Esophagus squamous epithelium (tissue), 5 donors: ENCODE measurements at regions not wholly inside any gene's neighbourhood (a gene's known extent, or its start where the extent isn't known, plus 50 kb on each side); places are given as distances from the start of the nearest gene placed in this dataset.

Source experiments
- DNase-seq: peaks from one replicate; lab custom pipeline; 2025; lab: John Stamatoyannopoulos, UW
- H3K27ac ChIP-seq, 4 donors: fragments of 200-600 bp; sonication (generic); one replicate each; pipeline ENCODE4 v1.5.1; 2016 to 2019; ENCODE audit warnings: mild to moderate bottlenecking in 1 of 4
- H3K27me3 ChIP-seq, 4 donors: fragments of 200-600 bp; sonication (generic); 1 replicate in 3 of 4; 2 replicates in 1 of 4; pipeline versions ENCODE4 v1.5.1 to v1.6.0; 2017 to 2021; ENCODE audit warnings: antibody characterized with exemption in 1 of 4
- H3K36me3 ChIP-seq, 3 donors: fragments of 200-600 bp; sonication (generic); one replicate each; pipeline ENCODE4 v1.5.1; 2016 to 2019
- H3K4me1 ChIP-seq, 3 donors: fragments of 200-600 bp; sonication (generic); one replicate each; pipeline ENCODE4 v1.5.1; 2017 to 2019
- H3K4me3 ChIP-seq, 4 donors: fragments of 200-600 bp; sonication (generic); 1 replicate in 3 of 4; 2 replicates in 1 of 4; pipeline ENCODE4 v1.5.1; 2016 to 2019; ENCODE audit warnings: mild to moderate bottlenecking in 2 of 4, moderate library complexity in 1 of 4
- H3K9me3 ChIP-seq, 3 donors: fragments of 200-600 bp; sonication (generic); one replicate each; pipeline ENCODE4 v1.5.1; 2016 to 2019
- POLR2A ChIP-seq, 4 donors: fragments of 450-650 bp; IDR thresholded peaks; one replicate each; pipeline ENCODE4 v1.6.1; 2017; ENCODE audit warnings: antibody characterized with exemption in 4 of 4, mild to moderate bottlenecking in 4 of 4, moderate library complexity in 3 of 4
- WGBS, 2 donors: methylation state at CpG; one replicate each; pipeline ENCODE4 v1.1.5; 2018; 5-methylcytosine and 5-hydroxymethylcytosine counted together
- intact Hi-C: fragments of 100-400 bp; cut with DNase I; formaldehyde crosslinking; loops from one replicate; pipeline ENCODE4 v1.15.0; 2022
- TF ChIP-seq, protein P1 (sequence below), 6 experiments: fragments of 450-650 bp in 4 of 6; fragments of 200-600 bp in 2 of 6; sonication (generic) in 2 of 6; IDR thresholded peaks; one replicate each; pipeline ENCODE4 v1.5.1; 2016 to 2019; ENCODE audit warnings: antibody characterized with exemption in 6 of 6, mild to moderate bottlenecking in 4 of 6, moderate library complexity in 4 of 6
- donor health status: DM: yes; HTN: yes; CAD: no.

GRCh38 chr13:80244574-80244973, 96.4 kb downstream of the SPRY2 start:
- no peak overlapping the region for H3K27ac ChIP-seq
- TF ChIP-seq POLR2A (IDR thresholded peaks at IDR 0.05): no peak
- TF ChIP-seq, protein P1, sequence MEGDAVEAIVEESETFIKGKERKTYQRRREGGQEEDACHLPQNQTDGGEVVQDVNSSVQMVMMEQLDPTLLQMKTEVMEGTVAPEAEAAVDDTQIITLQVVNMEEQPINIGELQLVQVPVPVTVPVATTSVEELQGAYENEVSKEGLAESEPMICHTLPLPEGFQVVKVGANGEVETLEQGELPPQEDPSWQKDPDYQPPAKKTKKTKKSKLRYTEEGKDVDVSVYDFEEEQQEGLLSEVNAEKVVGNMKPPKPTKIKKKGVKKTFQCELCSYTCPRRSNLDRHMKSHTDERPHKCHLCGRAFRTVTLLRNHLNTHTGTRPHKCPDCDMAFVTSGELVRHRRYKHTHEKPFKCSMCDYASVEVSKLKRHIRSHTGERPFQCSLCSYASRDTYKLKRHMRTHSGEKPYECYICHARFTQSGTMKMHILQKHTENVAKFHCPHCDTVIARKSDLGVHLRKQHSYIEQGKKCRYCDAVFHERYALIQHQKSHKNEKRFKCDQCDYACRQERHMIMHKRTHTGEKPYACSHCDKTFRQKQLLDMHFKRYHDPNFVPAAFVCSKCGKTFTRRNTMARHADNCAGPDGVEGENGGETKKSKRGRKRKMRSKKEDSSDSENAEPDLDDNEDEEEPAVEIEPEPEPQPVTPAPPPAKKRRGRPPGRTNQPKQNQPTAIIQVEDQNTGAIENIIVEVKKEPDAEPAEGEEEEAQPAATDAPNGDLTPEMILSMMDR (IDR thresholded peaks at IDR 0.05): no peak
- 81 to 90% methylated on average over 3 of the region's 3 CpGs for WGBS, 2 donors
- no peaks in the 10 kb centered on the region for H3K27me3 ChIP-seq
- H3K4me3 ChIP-seq: no peak overlapping the region
- no peaks in the 10 kb centered on the region for H3K36me3 ChIP-seq
- intact Hi-C loops: no loop called here
- H3K4me1 ChIP-seq: peaks cover 0 to 2% (median 0%) of the 10 kb centered on the region in 3 donors
- DNase-seq: no peak
- no peaks in the 10 kb centered on the region for H3K9me3 ChIP-seq

GRCh38 chr13:80242728-80243427, 98.0 kb downstream of the SPRY2 start:
- peaks cover 0 to 4% (median 0%) of the 10 kb centered on the region in 3 donors for H3K4me1 ChIP-seq
- H3K27ac ChIP-seq: no peak overlapping the region
- H3K9me3 ChIP-seq: no peaks in the 10 kb centered on the region
- H3K4me3 ChIP-seq: no peak overlapping the region
- H3K27me3 ChIP-seq: no peaks in the 10 kb centered on the region
- TF ChIP-seq, protein P1 (IDR thresholded peaks at IDR 0.05): no peak
- no peak for TF ChIP-seq POLR2A (IDR thresholded peaks at IDR 0.05)
- intact Hi-C loops: no loop called here
- H3K36me3 ChIP-seq: no peaks in the 10 kb centered on the region
- no peak for DNase-seq

DNA sequence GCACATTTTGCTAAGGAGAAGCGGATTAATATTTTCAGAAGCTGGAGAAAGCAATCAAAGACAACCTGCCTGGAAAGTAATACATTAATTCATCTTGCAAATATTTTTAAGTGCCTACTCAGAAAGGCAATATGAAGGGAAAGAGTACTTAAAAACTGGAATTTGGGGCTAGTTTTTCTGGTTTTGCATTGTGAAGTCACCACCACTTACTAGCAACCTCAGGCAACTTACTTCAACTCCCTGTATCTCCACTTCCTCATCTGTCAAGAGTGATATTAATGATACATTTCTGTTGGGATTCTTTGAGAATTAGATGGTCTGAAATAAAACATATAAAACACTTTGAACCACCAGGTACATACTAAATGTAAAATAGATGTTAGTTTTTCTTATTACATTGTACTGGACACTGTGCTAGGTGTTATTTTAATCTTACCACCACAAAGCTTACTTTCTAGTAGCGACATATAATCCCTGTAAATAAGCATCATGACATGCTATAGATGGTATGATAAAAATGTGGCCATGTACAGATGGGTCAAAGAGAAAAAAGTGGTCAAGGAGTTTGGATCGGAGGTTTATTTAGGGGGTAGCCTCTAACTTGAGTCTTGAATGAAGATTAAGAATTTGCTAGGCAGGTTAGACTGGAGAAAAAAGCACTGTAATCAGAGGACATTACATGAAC, 101.2 kb downstream of the SPRY2 start:
- H3K4me1 ChIP-seq: peaks cover 0 to 16% (median 3%) of the 10 kb centered on the region in 3 donors
- H3K27ac ChIP-seq: no peak overlapping the region
- no peaks in the 10 kb centered on the region for H3K36me3 ChIP-seq
- no peaks in the 10 kb centered on the region for H3K9me3 ChIP-seq
- no peak overlapping the region for H3K4me3 ChIP-seq
- intact Hi-C loops: no loop called here
- 70 to 82% methylated on average over 3 of the region's 3 CpGs for WGBS, 2 donors
- no peak for DNase-seq
- TF ChIP-seq, protein P1 (IDR thresholded peaks at IDR 0.05): no peak
- no peak for TF ChIP-seq POLR2A (IDR thresholded peaks at IDR 0.05)
- H3K27me3 ChIP-seq: no peaks in the 10 kb centered on the region

DNA sequence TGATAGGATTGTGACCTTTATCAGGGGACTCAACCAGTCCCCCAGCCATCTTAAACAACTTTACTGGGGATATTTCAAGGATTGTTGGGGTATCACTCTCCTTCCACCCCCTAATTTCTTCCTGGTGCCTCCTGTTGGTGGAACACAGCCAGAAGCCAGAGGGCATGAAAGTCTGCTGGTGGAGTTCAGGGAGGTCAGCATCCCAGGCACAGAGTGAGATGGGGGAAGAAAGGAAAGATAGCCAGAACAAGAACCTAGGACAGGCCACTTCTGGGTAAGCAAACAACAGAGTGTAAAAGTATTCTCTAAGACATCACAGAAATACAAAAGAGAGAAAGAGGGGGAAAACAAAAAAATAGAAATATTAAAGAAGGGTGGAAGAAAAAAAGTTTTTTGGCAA, 101.8 kb downstream of the SPRY2 start:
- no peak for DNase-seq
- Histone ChIP-seq H3K4me1 (peaks cover 0 to 16% (median 3%) of the 10 kb centered on the region in 3 donors), H3K4me3 (no peak overlapping the region), H3K9me3 (no peaks in the 10 kb centered on the region), H3K27me3 (no peaks in the 10 kb centered on the region), H3K36me3 (no peaks in the 10 kb centered on the region), H3K27ac (no peak overlapping the region)
- TF ChIP-seq, protein P1 (IDR thresholded peaks at IDR 0.05): no peak
- TF ChIP-seq POLR2A (IDR thresholded peaks at IDR 0.05): no peak
- intact Hi-C loops: no loop called here

DNA sequence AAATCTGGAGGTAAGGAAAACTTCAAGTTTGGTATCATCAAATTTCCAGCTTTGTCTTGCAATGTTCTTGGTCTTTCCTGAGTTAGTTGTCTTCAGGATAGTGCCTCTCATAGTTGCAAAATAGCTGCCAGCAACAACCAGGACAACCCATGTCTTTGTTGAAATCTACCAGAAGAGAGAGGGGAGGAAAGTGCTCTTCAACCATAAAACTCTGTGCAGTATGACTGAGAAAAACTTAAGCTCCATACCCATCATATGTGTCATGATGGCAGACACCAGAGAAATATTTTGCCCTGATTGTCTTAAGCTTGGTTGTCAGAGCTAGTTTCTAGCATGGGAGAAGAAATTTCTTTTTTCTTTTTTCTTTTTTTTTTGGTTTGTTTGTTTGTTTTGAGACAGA, 103.3 kb downstream of the SPRY2 start:
- H3K4me1 ChIP-seq: peaks cover 0 to 16% (median 3%) of the 10 kb centered on the region in 3 donors
- no peak overlapping the region for H3K27ac ChIP-seq
- DNase-seq: no peak
- no peak overlapping the region for H3K4me3 ChIP-seq
- H3K9me3 ChIP-seq: no peaks in the 10 kb centered on the region
- H3K27me3 ChIP-seq: no peaks in the 10 kb centered on the region
- no peaks in the 10 kb centered on the region for H3K36me3 ChIP-seq
- intact Hi-C loops: no loop called here
- TF ChIP-seq POLR2A (IDR thresholded peaks at IDR 0.05): no peak
- TF ChIP-seq, protein P1 (IDR thresholded peaks at IDR 0.05): no peak
